ENCODE measurements at regions not wholly inside any gene's neighbourhood (a gene's known extent, or its start where the extent isn't known, plus 50 kb on each side); places are given as distances from the start of the nearest gene placed in this dataset.

DNA sequence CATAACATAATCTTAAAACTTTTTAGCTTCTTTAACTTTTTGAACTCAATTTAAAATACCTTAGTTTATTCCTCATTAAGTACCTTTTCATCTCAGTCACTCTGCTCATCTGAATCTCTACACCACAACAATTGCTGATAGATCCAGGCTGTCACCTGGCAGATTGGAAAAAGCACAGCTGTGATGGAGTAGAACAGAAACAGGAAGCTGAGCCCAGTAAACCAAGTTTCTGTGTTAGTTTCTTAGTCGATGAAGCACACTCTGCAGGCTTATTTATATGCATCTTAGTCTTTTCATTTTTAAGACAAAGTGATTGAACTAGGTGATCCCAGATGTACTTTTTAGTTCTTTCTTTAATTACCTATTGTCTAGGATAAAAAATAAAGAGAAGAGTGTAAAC is 1398.0 kb upstream of the ALCAM start:
- POLR2A ChIA-PET, result no interaction called here
- DNase-seq (ENCODE audit: low read depth), result no peak
- no peak for TF ChIP-seq CTCF (IDR thresholded peaks at IDR 0.05; ENCODE audit: insufficient read depth, low read depth, low read length)
- Histone ChIP-seq H3K27me3 (ENCODE audit: control insufficient read depth, insufficient read depth, low read length) (no peaks in the 10 kb centered on the region), H3K36me3 (ENCODE audit: control insufficient read depth, insufficient read depth, low read length) (no peaks in the 10 kb centered on the region), H3K4me3 (ENCODE audit: low read depth, low read length) (no peak overlapping the region)
- CTCF ChIA-PET, result interaction anchor here (1.3 kb wide), 1 partner anchor 9 kb away, joined by 3 read pairs; no protein-coding TSS in a partner anchor

DNA sequence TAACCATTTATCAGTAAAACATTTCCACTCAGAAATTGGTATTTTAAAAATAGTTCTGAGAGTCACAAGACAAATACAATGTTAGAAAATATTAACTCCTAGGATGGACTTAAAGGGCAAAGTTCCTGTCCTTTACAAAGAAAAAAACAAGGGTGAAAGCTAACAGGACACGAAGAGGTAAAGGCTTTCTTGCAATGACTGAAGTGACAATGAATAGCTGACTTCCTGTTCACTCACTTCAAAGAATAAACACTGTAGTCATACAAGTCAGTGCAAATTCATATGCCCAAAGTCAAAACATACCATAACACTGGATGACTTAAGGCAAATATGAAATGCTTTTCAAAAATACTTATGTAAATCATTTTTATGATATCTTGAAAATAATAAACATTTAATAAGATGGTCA is 1389.8 kb upstream of the ALCAM start:
- ChIA-PET CTCF (interaction anchor here (1.5 kb wide), 1 partner anchor 8 kb away, joined by 3 read pairs; no protein-coding TSS in a partner anchor), POLR2A (no interaction called here)
- Histone ChIP-seq H3K4me3 (ENCODE audit: low read depth, low read length) (no peak overlapping the region), H3K36me3 (ENCODE audit: control insufficient read depth, insufficient read depth, low read length) (no peaks in the 10 kb centered on the region), H3K27me3 (ENCODE audit: control insufficient read depth, insufficient read depth, low read length) (no peaks in the 10 kb centered on the region)
- no peak for DNase-seq (ENCODE audit: low read depth)
- TF ChIP-seq CTCF (IDR thresholded peaks at IDR 0.05; ENCODE audit: insufficient read depth, low read depth, low read length), result no peak

GRCh38 chr3:103977417-103977816 is 1389.3 kb upstream of the ALCAM start:
- TF ChIP-seq CTCF (IDR thresholded peaks at IDR 0.05; ENCODE audit: insufficient read depth, low read depth, low read length), result no peak
- POLR2A ChIA-PET, result no interaction called here
- DNase-seq (ENCODE audit: low read depth), result no peak
- Histone ChIP-seq H3K27me3 (ENCODE audit: control insufficient read depth, insufficient read depth, low read length) (no peaks in the 10 kb centered on the region), H3K36me3 (ENCODE audit: control insufficient read depth, insufficient read depth, low read length) (no peaks in the 10 kb centered on the region), H3K4me3 (ENCODE audit: low read depth, low read length) (no peak overlapping the region)
- CTCF ChIA-PET, result interaction anchor here (1.5 kb wide), 1 partner anchor 9 kb away, joined by 3 read pairs; no protein-coding TSS in a partner anchor

GRCh38 chr3:103991461-103992115 is 1375.1 kb upstream of the ALCAM start:
- ChIA-PET CTCF (interaction anchor here (0.6 kb wide), 1 partner anchor 338 kb away, joined by 4 read pairs; no protein-coding TSS in a partner anchor), POLR2A (no interaction called here)
- Histone ChIP-seq H3K4me3 (ENCODE audit: low read depth, low read length) (no peak overlapping the region), H3K36me3 (ENCODE audit: control insufficient read depth, insufficient read depth, low read length) (no peaks in the 10 kb centered on the region), H3K27me3 (ENCODE audit: control insufficient read depth, insufficient read depth, low read length) (no peaks in the 10 kb centered on the region)
- no peak for DNase-seq (ENCODE audit: low read depth)
- TF ChIP-seq CTCF (IDR thresholded peaks at IDR 0.05; ENCODE audit: insufficient read depth, low read depth, low read length), result no peak

DNA sequence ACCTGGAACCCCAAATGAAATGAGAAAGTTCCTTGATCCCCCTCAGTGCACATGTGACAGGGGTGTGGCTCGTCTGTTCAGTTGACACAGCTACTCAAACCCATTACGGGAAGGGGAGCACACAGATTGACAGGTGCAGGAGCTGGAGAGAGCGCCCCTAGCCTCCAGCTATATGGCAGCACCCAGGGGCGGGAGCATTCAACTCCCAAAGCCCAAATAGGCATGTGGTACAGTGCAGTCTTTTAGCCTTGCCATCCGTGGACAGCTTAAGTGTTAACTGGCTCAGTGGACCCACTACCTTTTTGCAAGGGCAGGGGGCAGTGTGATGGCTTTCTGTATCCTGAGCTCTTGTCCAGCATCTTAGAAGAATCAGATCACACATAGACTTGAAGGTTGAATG is 1374.2 kb upstream of the ALCAM start:
- no peak for TF ChIP-seq CTCF (IDR thresholded peaks at IDR 0.05; ENCODE audit: insufficient read depth, low read depth, low read length)
- ChIA-PET CTCF (no interaction called here), POLR2A (no interaction called here)
- no peak for DNase-seq (ENCODE audit: low read depth)
- H3K36me3 ChIP-seq (ENCODE audit: control insufficient read depth, insufficient read depth, low read length), result no peaks in the 10 kb centered on the region
- H3K27me3 ChIP-seq (ENCODE audit: control insufficient read depth, insufficient read depth, low read length), result no peaks in the 10 kb centered on the region
- no peak overlapping the region for H3K4me3 ChIP-seq (ENCODE audit: low read depth, low read length)

All from BJ (cell line).